GM12878 (cell line): ENCODE measurements at regions not wholly inside any gene's neighbourhood (a gene's known extent, or its start where the extent isn't known, plus 50 kb on each side); places are given as distances from the start of the nearest gene placed in this dataset.

Experiments used
- ATAC-seq: fragments of 200-7000 bp; cut with Tn5 transposase; 3 replicates; pipeline ENCODE4 v1.9.1; 2020; ENCODE audit warnings: mild to moderate bottlenecking, moderate library complexity
- BruUV-seq: library from RNA; stranded (reverse); fragments of 400-500 nt; replicated peaks from 2 replicates; lab custom pipeline; 2021; lab: Mats Ljungman, UMichigan
- CTCF ChIA-PET: fragments of 300-600 bp; sonication (Branson Sonifier 250); formaldehyde crosslinking; extraction: SDS; loops from one replicate; lab custom pipeline; 2021; ENCODE audit warnings: inconsistent platforms; lab: Yijun Ruan, JAX
- POLR2A ChIA-PET: fragments of 350-600 bp; formaldehyde crosslinking; extraction: SDS; loops from one replicate; lab custom pipeline; 2021; ENCODE audit warnings: inconsistent platforms; lab: Charles Lee
- RAD21 ChIA-PET: fragments of 300-600 bp; sonication (Branson Sonifier 250); formaldehyde crosslinking; loops from one replicate; lab custom pipeline; 2023; ENCODE audit warnings: antibody characterized with exemption; ENCODE audit not compliant: unreplicated experiment; lab: Charles Lee
- SMC1A ChIA-PET: fragments of 300-600 bp; sonication (Branson Sonifier 250); formaldehyde crosslinking; loops from one replicate; lab custom pipeline; 2023; ENCODE audit not compliant: unreplicated experiment, uncharacterized antibody; lab: Charles Lee
- DNase-seq: peaks from one replicate; pipeline ENCODE4 v3.0.0-alpha.2; 2011; ENCODE audit warnings: low read depth, low spot score
- FAIRE-seq: peaks from 3 replicates; lab custom pipeline; 2011; peaks lifted over from hg19 to GRCh38; lab: Jason Lieb, UNC
- H2AFZ ChIP-seq: 2 replicates; pipeline ENCODE4 v1.6.0; 2011; ENCODE audit warnings: low read depth, low read length, control low read depth; ENCODE audit not compliant: control insufficient read depth
- H3K27ac ChIP-seq: 2 replicates; pipeline ENCODE4 v1.5.1; 2011; ENCODE audit warnings: control low read depth; ENCODE audit not compliant: control insufficient read depth, insufficient read depth
- H3K27me3 ChIP-seq, 2 experiments: replicated peaks in 1 of 2; 2 replicates each; pipeline versions ENCODE4 v1.6.0 to v1.6.1; 2011; ENCODE audit warnings: low read length in 1 of 2; ENCODE audit not compliant: control insufficient read depth in 2 of 2, insufficient read depth in 2 of 2
- H3K36me3 ChIP-seq, 2 experiments: 2 replicates each; pipeline ENCODE4 v1.5.1; 2011; ENCODE audit warnings: low read length in 1 of 2; ENCODE audit not compliant: control insufficient read depth in 2 of 2, insufficient read depth in 2 of 2
- H3K4me1 ChIP-seq: 2 replicates; pipeline ENCODE4 v1.6.1; 2011; ENCODE audit warnings: mild to moderate bottlenecking, low read length, moderate library complexity, mixed read lengths; ENCODE audit not compliant: control insufficient read depth, insufficient read depth
- H3K4me2 ChIP-seq: 2 replicates; pipeline ENCODE4 v1.6.0; 2011; ENCODE audit warnings: control low read depth; ENCODE audit not compliant: control insufficient read depth, insufficient read depth
- H3K4me3 ChIP-seq: fragments of 200-600 bp; sonication (generic); 2 replicates; pipeline ENCODE4 v1.5.1; 2016
- H3K79me2 ChIP-seq: 2 replicates; pipeline ENCODE4 v1.6.0; 2011; ENCODE audit warnings: low read length; ENCODE audit not compliant: control insufficient read depth, insufficient read depth
- H3K9ac ChIP-seq: 2 replicates; pipeline ENCODE4 v1.8.0; 2011; ENCODE audit warnings: low read length, control low read depth, mixed read lengths; ENCODE audit not compliant: control insufficient read depth, insufficient read depth
- H3K9me3 ChIP-seq: replicated peaks from 3 replicates; pipeline ENCODE4 v1.5.1; 2011; ENCODE audit warnings: mild to moderate bottlenecking, low read length; ENCODE audit not compliant: control insufficient read depth, insufficient read depth
- H4K20me1 ChIP-seq: 2 replicates; pipeline ENCODE4 v1.6.0; 2011; ENCODE audit not compliant: control insufficient read depth, insufficient read depth
- BACH1 ChIP-seq: fragments of 450-650 bp; IDR thresholded peaks from 2 replicates; pipeline ENCODE4 v1.6.1; 2017; ENCODE audit warnings: mild to moderate bottlenecking, borderline replicate concordance
- CHD4 ChIP-seq: fragments of 200-600 bp; sonication (generic); IDR thresholded peaks from 2 replicates; pipeline ENCODE4 v1.6.1; 2016; ENCODE audit warnings: mild to moderate bottlenecking
- EGR1 ChIP-seq, 2 experiments: IDR thresholded peaks; 1 replicate in 1 of 2; 2 replicates in 1 of 2; pipeline ENCODE4 v1.6.1; 2011 to 2012; ENCODE audit warnings: low read depth in 2 of 2, low read length in 2 of 2, borderline replicate concordance in 1 of 2, mild to moderate bottlenecking in 1 of 2, moderate library complexity in 1 of 2
- HDAC6 ChIP-seq: fragments of 200-600 bp; sonication (generic); IDR thresholded peaks from one replicate; pipeline ENCODE4 v1.8.0; 2017; ENCODE audit warnings: antibody characterized with exemption; ENCODE audit not compliant: unreplicated experiment
- IRF4 ChIP-seq: IDR thresholded peaks from 2 replicates; pipeline ENCODE4 v1.6.1; 2011; ENCODE audit warnings: low read depth, low read length
- MXI1 ChIP-seq: fragments of 150-350 bp; IDR thresholded peaks from 2 replicates; pipeline ENCODE4 v1.6.1; 2011; ENCODE audit warnings: low read depth, mild to moderate bottlenecking, inconsistent platforms, low read length, improper control_type of control experiment
- NRF1 ChIP-seq: conservative IDR thresholded peaks from 2 replicates; pipeline ENCODE4 v1.6.1; 2011; ENCODE audit warnings: mild to moderate bottlenecking, low read depth, low read length, improper control_type of control experiment
- SIX5 ChIP-seq: IDR thresholded peaks from 2 replicates; pipeline ENCODE4 v1.6.1; 2011; ENCODE audit warnings: mild to moderate bottlenecking, low read depth, low read length, moderate library complexity; ENCODE audit not compliant: severe bottlenecking
- WRNIP1 ChIP-seq: IDR thresholded peaks from 2 replicates; pipeline ENCODE4 v1.6.1; 2011; ENCODE audit warnings: low read depth, low read length, improper control_type of control experiment, borderline replicate concordance
- YY1 ChIP-seq: IDR thresholded peaks from 2 replicates; pipeline ENCODE4 v1.6.1; 2011; ENCODE audit warnings: low read depth, mild to moderate bottlenecking, low read length
- ZNF274 ChIP-seq: IDR thresholded peaks from one replicate; pipeline ENCODE4 v1.8.0; 2011; ENCODE audit not compliant: insufficient read length, insufficient read depth
- ZNF622 ChIP-seq: fragments of 450-650 bp; IDR thresholded peaks from 2 replicates; pipeline ENCODE4 v1.6.1; 2017; ENCODE audit warnings: mild to moderate bottlenecking, inconsistent platforms
- ZSCAN29 ChIP-seq: fragments of 450-650 bp; IDR thresholded peaks from 2 replicates; pipeline ENCODE4 v1.6.1; 2017; ENCODE audit warnings: mild to moderate bottlenecking, moderate library complexity
- ZZZ3 ChIP-seq: IDR thresholded peaks from 2 replicates; pipeline ENCODE4 v1.6.1; 2011; ENCODE audit warnings: low read depth; ENCODE audit not compliant: control insufficient read depth, insufficient read length
- WGBS: methylation state at CpG from one replicate; pipeline ENCODE4 v1.1.6; 2016; ENCODE audit warnings: low lambda C conversion rate; ENCODE audit not compliant: insufficient replicate concordance, insufficient coverage; ENCODE audit errors: missing lambda C conversion rate; 5-methylcytosine and 5-hydroxymethylcytosine counted together
- in situ Hi-C: fragments of 300-500 bp; cut with MboI; formaldehyde crosslinking; loops from 9 replicates; pipeline ENCODE4 v1.14.3; 2018; ENCODE audit warnings: mixed read lengths
- intact Hi-C: fragments of 100-400 bp; cut with micrococcal nuclease; formaldehyde crosslinking; loops from one replicate; pipeline ENCODE4 v1.14.2; 2022; ENCODE audit not compliant: unreplicated experiment
- TF ChIP-seq, protein P1 (sequence below): IDR thresholded peaks from 2 replicates; pipeline ENCODE4 v1.6.1; 2011; ENCODE audit warnings: borderline replicate concordance, low read depth, mild to moderate bottlenecking, moderate library complexity, mixed read lengths, low read length; ENCODE audit not compliant: insufficient read depth; ENCODE audit errors: extremely low read length
- TF ChIP-seq, protein P2 (sequence below): fragments of 450-650 bp; IDR thresholded peaks from 2 replicates; pipeline ENCODE4 v1.6.1; 2017; ENCODE audit warnings: low read depth, mild to moderate bottlenecking, moderate library complexity
- TF ChIP-seq, protein P3 (sequence below): IDR thresholded peaks from 2 replicates; pipeline ENCODE4 v1.6.1; 2011; ENCODE audit warnings: borderline replicate concordance, low read depth, mild to moderate bottlenecking, moderate library complexity, low read length; ENCODE audit not compliant: insufficient read depth, poor library complexity, severe bottlenecking
- TF ChIP-seq, protein P4 (sequence below), 3 experiments: IDR thresholded peaks in 2 of 3; conservative IDR thresholded peaks in 1 of 3; 2 replicates each; pipeline ENCODE4 v1.5.1; 2011; ENCODE audit warnings: low read depth in 3 of 3, low read length in 3 of 3, mild to moderate bottlenecking in 3 of 3, control low read depth in 2 of 3, moderate library complexity in 2 of 3, inconsistent platforms in 1 of 3, mixed read lengths in 1 of 3; ENCODE audit not compliant: control insufficient read depth in 2 of 3, insufficient read depth in 1 of 3; ENCODE audit errors: extremely low read depth in 1 of 3

DNA sequence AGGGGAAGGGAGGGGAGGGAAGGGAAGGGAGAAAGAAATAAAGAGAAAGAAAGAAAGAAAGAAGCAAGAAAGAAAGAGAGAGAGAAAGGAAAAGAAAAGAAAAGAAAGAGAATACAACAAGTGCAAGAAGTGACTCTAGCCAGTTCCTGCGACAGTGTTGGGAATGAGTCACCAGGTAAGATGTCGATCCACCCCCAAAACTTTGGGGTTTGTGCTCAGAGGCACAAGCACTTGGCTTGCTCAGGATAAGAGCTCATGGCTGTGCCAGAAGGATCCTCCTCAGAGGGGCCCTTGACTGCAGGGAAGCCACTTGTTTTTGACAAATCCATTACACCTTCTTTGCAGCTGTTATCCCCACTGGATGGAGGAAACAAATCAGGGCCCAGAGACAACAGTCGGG, 137.7 kb downstream of the TMEM132E start:
- ChIA-PET CTCF (no interaction called here), RAD21 (no interaction called here), SMC1A (no interaction called here), POLR2A (no interaction called here)
- DNase-seq = no peak
- no peak for FAIRE-seq
- in situ Hi-C loops = no loop called here
- Histone ChIP-seq H3K9me3 (no peaks in the 10 kb centered on the region), H4K20me1 (no peaks in the 10 kb centered on the region), H3K4me2 (no peak overlapping the region), H2AFZ (no peak overlapping the region), H3K27ac (no peak overlapping the region), H3K79me2 (no peaks in the 10 kb centered on the region), H3K4me1 (no peaks in the 10 kb centered on the region), H3K4me3 (no peak overlapping the region), H3K36me3 (no peaks in the 10 kb centered on the region), H3K9ac (no peak overlapping the region), H3K27me3 (peaks cover 0 to 4% of the 10 kb centered on the region in 2 experiments; a peak in 3 of 4 replicates)
- BruUV-seq = no TSS peak
- 2% methylated on average over 3 of the region's 3 CpGs for WGBS
- no peak for ATAC-seq
- intact Hi-C loops = no loop called here
- TF ChIP-seq, protein P1, sequence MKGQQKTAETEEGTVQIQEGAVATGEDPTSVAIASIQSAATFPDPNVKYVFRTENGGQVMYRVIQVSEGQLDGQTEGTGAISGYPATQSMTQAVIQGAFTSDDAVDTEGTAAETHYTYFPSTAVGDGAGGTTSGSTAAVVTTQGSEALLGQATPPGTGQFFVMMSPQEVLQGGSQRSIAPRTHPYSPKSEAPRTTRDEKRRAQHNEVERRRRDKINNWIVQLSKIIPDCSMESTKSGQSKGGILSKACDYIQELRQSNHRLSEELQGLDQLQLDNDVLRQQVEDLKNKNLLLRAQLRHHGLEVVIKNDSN = no peak
- TF ChIP-seq CHD4 (no peak), YY1 (no peak), ZSCAN29 (no peak), SIX5 (no peak), ZNF274 (no peak), MXI1 (no peak), WRNIP1 (no peak), NRF1 (no peak), EGR1 (IDR thresholded peaks at IDR 0.05; ENCODE audit: borderline replicate concordance in 1 of 2, low read depth in 2 of 2, low read length in 2 of 2) (no peak), IRF4 (no peak), ZZZ3 (no peak), ZNF622 (no peak), HDAC6 (no peak), BACH1 (no peak)
- TF ChIP-seq, protein P2, sequence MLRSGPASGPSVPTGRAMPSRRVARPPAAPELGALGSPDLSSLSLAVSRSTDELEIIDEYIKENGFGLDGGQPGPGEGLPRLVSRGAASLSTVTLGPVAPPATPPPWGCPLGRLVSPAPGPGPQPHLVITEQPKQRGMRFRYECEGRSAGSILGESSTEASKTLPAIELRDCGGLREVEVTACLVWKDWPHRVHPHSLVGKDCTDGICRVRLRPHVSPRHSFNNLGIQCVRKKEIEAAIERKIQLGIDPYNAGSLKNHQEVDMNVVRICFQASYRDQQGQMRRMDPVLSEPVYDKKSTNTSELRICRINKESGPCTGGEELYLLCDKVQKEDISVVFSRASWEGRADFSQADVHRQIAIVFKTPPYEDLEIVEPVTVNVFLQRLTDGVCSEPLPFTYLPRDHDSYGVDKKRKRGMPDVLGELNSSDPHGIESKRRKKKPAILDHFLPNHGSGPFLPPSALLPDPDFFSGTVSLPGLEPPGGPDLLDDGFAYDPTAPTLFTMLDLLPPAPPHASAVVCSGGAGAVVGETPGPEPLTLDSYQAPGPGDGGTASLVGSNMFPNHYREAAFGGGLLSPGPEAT = no peak
- TF ChIP-seq, protein P3, sequence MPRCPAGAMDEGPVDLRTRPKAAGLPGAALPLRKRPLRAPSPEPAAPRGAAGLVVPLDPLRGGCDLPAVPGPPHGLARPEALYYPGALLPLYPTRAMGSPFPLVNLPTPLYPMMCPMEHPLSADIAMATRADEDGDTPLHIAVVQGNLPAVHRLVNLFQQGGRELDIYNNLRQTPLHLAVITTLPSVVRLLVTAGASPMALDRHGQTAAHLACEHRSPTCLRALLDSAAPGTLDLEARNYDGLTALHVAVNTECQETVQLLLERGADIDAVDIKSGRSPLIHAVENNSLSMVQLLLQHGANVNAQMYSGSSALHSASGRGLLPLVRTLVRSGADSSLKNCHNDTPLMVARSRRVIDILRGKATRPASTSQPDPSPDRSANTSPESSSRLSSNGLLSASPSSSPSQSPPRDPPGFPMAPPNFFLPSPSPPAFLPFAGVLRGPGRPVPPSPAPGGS = no peak
- TF ChIP-seq, protein P4, sequence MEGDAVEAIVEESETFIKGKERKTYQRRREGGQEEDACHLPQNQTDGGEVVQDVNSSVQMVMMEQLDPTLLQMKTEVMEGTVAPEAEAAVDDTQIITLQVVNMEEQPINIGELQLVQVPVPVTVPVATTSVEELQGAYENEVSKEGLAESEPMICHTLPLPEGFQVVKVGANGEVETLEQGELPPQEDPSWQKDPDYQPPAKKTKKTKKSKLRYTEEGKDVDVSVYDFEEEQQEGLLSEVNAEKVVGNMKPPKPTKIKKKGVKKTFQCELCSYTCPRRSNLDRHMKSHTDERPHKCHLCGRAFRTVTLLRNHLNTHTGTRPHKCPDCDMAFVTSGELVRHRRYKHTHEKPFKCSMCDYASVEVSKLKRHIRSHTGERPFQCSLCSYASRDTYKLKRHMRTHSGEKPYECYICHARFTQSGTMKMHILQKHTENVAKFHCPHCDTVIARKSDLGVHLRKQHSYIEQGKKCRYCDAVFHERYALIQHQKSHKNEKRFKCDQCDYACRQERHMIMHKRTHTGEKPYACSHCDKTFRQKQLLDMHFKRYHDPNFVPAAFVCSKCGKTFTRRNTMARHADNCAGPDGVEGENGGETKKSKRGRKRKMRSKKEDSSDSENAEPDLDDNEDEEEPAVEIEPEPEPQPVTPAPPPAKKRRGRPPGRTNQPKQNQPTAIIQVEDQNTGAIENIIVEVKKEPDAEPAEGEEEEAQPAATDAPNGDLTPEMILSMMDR (IDR thresholded peaks at IDR 0.05 in 2 of 3, conservative IDR thresholded peaks at IDR 0.05 in 1 of 3; ENCODE audit: control insufficient read depth in 2 of 3, extremely low read depth in 1 of 3, insufficient read depth in 1 of 3, low read depth in 3 of 3, low read length in 3 of 3) = no peak
